HG03354 (cell line): ENCODE measurements at regions not wholly inside any gene's neighbourhood (a gene's known extent, or its start where the extent isn't known, plus 50 kb on each side); places are given as distances from the start of the nearest gene placed in this dataset.

Experiments
- ATAC-seq: cut with Tn5 transposase; IDR thresholded peaks from one replicate; pipeline ENCODE4 v1.9.1; 2021; ENCODE audit warnings: mild to moderate bottlenecking; ENCODE audit not compliant: unreplicated experiment, poor library complexity, severe bottlenecking

GRCh38 chr22:48713272-48714205 is 1114.1 kb downstream of the BRD1 start:
- no peak for ATAC-seq

GRCh38 chr22:48712558-48713271 is 1115.0 kb downstream of the BRD1 start:
- ATAC-seq = no peak

DNA sequence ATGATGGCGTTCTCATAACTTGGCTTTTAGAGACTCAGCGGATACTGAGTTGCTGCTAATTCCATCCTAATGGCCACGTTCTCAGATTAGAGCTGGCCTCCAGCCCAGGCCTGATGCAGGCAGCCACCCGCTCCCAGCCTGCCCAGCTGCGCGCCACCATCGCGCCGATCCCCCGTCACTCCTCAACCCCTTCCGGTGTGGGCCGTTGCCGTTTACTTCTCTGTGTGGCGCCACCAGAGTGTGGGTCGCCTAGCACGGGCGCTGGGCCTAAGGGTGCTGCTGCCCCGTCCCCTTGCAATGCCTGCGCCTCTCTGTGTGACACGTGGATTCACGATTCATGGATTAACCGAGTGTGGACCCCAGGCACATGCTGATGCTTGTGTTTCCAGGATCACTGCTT is 1116.0 kb downstream of the BRD1 start:
- no peak for ATAC-seq

DNA sequence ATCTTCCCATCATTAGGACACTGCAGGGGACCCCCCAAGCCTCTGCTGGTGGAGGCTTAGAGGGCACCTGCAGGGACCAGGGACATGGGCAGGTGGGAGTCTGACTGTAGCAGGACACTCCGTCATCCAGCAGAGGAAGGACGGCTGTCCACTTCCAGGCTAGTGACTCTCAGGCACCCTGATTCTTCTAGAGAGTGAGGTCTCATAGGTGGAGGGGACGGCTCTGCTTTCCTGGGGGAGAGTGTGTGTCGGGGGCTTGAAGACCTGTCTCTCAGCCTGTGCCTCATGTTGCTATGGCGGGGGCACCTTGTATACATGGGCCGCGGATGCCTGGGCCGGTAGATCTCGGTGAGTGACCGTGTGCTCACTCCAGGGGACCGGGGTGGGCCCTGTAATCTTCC is 1116.6 kb downstream of the BRD1 start:
- ATAC-seq = no peak

DNA sequence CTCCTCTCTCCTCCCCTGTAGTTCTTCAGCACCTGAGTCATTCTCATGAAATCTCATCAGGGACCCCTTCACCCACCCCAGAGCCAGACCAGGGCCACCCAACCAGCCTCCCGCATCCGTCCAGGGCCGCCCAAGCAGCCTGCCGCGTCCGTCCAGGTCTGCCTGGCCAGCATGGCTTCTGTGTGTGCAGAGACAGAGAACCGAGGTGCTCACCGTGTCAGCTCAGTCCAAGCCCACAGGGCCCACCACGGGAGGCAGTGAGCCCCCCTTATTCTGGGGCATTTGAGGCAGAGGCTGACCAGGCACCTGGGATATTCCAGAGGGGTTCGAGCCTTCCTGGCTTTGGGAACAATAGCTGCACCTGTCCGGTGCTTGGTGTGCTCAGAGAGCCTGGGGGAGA is 1117.3 kb downstream of the BRD1 start:
- no peak for ATAC-seq

DNA sequence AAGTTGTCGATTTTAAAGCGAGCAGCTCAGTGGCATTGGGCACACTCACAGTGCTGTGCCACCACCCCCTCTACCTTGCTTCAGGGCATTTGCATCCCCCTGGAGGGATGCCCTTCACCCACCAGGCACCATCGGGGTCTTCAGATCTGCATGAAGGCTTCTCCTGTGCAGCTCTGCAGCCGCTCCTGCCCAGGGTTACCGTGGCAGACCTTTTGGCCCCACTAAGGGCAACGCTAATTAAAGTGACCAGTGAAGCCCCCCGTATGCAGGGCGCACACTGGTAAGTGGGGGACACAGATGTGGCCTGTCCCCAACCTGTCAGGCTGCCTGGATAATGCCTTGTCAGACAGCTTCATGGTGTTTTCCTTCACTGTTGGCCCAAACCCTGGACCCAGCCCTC is 1117.7 kb downstream of the BRD1 start:
- no peak for ATAC-seq

GRCh38 chr22:48709453-48709852 is 1118.2 kb downstream of the BRD1 start:
- no peak for ATAC-seq

DNA sequence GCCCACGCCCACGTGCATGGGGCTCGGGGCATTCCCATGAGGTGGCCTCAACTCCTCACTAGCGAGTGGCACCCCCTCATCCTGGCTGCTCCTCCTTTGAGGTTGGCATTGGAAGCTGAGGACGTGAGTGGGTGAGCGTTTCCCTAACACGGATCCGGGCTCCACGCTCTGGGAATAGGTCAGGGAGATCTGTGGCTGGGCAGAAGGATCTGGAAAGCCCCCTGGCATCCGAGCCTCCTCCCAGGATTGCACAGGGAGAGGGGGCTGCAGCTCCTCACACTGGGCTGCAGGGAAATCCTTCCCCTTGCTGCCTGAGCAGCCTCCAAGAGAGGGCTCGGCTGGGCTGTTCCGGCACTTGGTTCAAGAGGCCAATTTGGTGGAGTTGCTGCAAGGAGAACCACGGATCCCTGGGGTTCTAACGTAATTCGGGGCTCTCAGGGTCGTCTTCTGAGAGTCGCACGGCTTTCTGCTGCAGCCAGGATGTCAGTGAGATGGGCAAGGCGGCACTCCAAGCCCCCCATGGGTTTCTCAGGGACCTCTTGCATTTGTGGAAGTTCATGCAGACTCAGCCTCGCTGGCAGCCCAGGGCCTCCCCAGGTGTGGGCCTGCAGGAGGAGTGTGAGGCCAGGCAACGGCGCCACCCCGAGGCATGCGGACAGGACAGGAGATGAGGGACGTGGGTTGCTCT is 1119.0 kb downstream of the BRD1 start:
- no peak for ATAC-seq

GRCh38 chr22:48707763-48708557 is 1119.7 kb downstream of the BRD1 start:
- no peak for ATAC-seq

DNA sequence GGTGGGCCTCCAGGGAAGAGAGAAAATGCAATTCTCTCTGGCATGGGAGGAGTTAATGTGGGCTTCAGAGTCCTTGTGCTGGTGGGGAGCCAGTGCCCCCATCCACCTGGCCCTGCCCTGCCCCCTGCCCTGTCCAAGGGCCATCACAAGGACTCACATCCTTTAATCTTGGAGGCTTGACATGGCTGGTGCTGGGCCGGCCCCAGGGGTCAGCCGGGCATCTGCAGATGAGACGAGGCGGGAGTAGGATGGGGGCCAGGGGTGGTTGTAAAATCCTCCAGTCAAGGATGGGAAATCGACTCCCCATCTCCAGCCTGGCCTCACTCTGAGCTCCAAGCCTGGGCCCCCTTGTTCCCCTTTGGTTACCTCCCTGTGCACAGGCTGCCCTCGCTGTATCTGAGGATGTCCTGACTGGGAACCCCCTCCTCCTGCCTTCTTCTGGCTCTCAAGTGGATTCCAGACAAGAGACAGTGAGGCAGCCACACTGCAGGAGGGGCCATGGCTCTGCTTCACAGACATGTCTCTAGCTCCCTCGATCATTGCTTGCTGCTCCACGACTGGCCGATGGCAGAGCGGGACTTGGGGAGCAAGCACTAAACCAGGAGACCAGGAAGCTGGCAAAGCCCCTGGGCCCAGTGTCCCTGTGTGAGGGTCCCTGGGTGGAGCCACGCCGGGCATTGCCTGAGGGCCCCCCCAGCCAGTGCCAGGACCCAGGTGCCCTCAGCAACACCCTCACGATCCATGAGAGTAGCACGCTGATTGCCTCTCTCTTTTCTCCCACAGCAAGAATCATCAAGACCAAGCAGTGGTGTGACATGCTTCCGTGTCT is 1120.5 kb downstream of the BRD1 start:
- no peak for ATAC-seq

DNA sequence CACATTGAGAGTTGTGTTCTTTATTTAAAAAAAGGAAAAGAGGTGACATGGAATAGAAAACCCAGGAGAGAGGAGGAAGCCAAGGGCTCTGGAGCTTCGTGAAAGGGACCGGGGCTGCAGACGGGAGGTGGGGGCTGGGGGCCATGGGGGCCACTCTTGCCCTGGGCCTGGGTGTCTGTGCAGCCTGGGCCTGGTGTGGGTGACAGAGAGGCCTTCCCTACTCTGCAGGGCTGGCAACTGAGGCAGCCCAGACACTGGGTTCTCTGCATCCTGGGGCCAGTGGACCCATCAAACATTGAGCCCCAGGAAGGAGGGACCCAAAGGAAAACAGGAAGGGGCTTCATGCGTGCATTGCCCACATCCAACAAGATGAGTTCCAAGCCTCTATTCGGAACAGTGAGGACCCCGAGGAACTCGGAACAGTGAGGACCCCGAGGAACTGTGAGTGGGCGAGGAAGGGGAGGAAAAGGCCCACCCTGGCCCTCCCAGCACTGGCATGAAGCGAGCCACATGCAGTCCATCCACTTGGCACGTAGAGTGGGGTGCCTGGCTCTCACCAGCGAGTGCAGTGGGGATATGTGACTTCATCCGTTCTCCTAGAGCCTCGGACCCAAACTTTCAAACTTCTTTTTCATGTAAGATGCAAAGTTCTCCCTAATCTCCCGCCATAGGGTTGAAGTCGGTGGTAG is 1121.6 kb downstream of the BRD1 start:
- ATAC-seq = no peak

- ATAC-seq = no peak
Observed at GRCh38 chr22:48705159-48705916, 1122.3 kb downstream of the BRD1 start.

DNA sequence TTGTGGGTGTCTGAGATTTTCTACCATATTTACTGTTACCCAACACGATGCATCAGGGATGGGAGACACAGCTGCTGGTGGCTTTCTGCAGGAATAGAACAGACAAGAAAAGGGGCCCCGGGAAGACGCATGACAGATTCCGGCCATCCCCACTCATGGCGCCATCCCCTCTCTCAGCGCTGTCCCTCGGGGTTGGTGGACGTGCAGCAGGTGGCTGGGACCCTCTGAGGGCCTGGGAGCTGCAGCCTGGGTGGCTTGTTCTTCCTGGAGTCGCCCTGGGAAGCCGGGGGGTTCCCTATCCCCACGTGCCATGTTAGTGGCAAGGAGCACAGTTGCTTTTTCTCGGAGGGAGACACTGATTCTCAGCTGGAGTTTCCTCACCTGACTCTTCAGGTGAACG is 1123.3 kb downstream of the BRD1 start:
- no peak for ATAC-seq

DNA sequence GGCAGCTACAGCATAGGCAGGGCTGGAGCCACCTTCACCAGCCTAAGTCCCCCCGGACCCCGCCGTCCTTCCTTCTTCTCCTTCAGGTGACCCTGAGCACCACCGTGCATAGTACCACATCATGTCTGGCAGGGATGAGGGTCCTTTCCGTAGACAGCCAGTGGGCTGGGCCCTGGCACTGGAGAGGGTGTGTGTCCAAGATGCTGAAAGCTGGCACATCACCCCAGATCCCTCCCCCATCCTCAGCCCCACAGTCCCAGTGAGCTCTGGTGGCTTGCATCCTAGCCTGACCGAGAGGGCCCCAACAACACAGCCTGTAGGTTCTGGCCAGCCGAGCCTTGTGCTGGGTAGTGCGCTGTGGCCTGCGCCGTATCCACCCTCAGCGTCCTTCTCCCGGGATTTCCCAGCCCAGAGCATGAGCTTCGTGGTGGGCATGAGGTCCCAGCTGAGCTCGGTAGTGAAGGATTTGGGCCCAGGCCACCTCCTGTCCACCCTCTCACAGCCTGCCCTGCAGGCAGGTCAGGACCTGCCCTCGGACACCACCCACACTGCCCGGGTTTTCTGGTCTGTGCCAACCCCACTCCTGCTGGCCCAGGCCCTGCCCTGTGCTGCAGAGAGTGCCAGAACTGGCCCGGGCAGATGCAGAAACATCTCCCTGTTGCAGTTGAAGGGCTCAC is 1124.3 kb downstream of the BRD1 start:
- ATAC-seq = no peak

DNA sequence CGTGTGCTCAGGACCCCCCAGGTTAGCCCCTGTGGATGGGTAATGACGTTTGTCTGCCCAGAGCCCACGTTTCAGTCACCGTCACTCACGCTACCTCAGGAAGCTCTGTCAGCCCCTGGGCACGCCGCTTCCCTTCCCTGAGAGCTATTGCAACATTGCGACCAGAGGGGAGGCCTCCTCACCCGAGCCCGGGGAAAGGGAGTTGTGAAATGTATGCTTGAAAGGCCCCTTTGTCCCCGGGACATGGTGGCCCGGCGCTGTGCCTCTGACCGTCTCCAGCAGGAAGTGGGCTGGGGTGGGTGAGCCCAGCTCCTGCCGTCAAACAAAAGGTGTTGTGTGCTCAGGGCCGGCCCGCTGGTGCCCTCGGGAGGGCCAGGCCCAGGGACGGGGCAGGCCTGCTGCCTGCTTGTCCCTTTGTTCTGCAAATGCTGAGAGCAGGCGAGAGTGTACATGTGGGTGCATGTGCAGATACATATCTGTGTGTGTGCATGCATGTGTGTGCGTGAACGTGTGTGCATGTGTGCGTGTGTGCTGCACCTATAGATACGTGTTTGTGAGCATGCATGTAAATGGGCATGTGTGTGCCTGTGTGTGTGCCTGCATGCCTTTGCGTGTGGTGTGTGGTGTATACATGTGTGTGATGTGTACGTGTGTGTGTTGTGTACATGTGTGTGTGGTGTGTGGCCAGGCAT is 1125.0 kb downstream of the BRD1 start:
- ATAC-seq = no peak

GRCh38 chr22:48701296-48702030 is 1126.2 kb downstream of the BRD1 start:
- no peak for ATAC-seq
